Breast epithelium (tissue), 3 donors: ENCODE measurements at regions not wholly inside any gene's neighbourhood (a gene's known extent, or its start where the extent isn't known, plus 50 kb on each side); places are given as distances from the start of the nearest gene placed in this dataset.

Experiments
- CTCF ChIP-seq, 3 donors: fragments of 450-650 bp; IDR thresholded peaks; one replicate each; pipeline ENCODE4 v1.5.1; 2016 to 2017; ENCODE audit warnings: antibody characterized with exemption in 3 of 3, mild to moderate bottlenecking in 3 of 3, moderate library complexity in 3 of 3
- POLR2A ChIP-seq: fragments of 450-650 bp; IDR thresholded peaks from one replicate; pipeline ENCODE4 v1.6.1; 2016; ENCODE audit warnings: antibody characterized with exemption, mild to moderate bottlenecking, moderate library complexity
- POLR2AphosphoS5 ChIP-seq, 3 donors: sonication (generic); formaldehyde crosslinking; IDR thresholded peaks; one replicate each; pipeline ENCODE4 v1.6.1; 2017; ENCODE audit warnings: antibody characterized with exemption in 3 of 3

- no peak for TF ChIP-seq POLR2A
- TF ChIP-seq CTCF (IDR thresholded peaks at IDR 0.05) = no peak
- TF ChIP-seq POLR2AphosphoS5 (IDR thresholded peaks at IDR 0.05) = no peak
Observed at GRCh38 chr4:30181512-30181911, 538.7 kb upstream of the PCDH7 start.
